ENCODE measurements at regions not wholly inside any gene's neighbourhood (a gene's known extent, or its start where the extent isn't known, plus 50 kb on each side); places are given as distances from the start of the nearest gene placed in this dataset.

DNA sequence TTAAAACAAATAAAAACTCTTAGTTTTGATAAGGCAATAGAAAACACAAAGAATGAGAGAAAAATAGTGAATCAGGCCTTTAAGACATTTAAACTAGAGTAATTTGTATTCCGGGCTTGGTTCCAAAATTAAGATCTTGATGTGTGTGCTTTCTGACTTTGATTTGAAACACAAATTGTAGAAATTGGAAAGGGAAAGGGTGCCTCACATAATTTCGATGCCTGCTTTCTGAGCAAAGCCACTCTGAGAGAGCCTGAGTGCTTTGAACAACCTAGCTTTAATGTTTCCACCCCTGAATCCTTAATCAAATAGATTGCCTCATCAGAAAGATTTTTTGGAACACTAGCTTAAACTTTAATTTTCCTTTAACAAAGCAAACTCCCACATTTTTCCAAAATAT, 666.8 kb downstream of the PCDH18 start:
- H3K9ac ChIP-seq (ENCODE audit: insufficient read depth, low read length, poor library complexity, severe bottlenecking) = no peak overlapping the region
- no peak overlapping the region for H3K27ac ChIP-seq (ENCODE audit: low read depth in 1 of 2, low read length in 2 of 2)
- WGBS (ENCODE audit: insufficient coverage) = no CpG with 5 or more reads among the region's 2 CpGs
- no peaks in the 10 kb centered on the region for H3K79me2 ChIP-seq (ENCODE audit: insufficient read depth, low read length)
- H3K4me2 ChIP-seq (replicated peaks; ENCODE audit: extremely low read depth, low read length, poor library complexity, severe bottlenecking) = no peak overlapping the region
- Mint-ChIP-seq H3K4me1 (no peaks in the 10 kb centered on the region), H3K9me3 (peaks cover 0 to 2% (median 0%) of the 10 kb centered on the region in 7 donors), H3K4me3 (no peak overlapping the region), H3K27ac (no peak overlapping the region), H3K27me3 (ENCODE audit: low read depth in 3 of 3) (peaks cover 0 to 1% (median 0%) of the 10 kb centered on the region in 3 donors), H3K36me3 (no peaks in the 10 kb centered on the region)
- no peaks in the 10 kb centered on the region for H3K4me1 ChIP-seq (ENCODE audit: control insufficient read depth in 1 of 2, insufficient read depth in 2 of 2, low read length in 2 of 2)
- no peak overlapping the region for H2AFZ ChIP-seq (ENCODE audit: insufficient read depth, low read depth, low read length, poor library complexity, severe bottlenecking)
- H3K36me3 ChIP-seq (replicated peaks in 1 of 2; ENCODE audit: control insufficient read depth in 1 of 2, insufficient read depth in 2 of 2, low read length in 2 of 2) = no peaks in the 10 kb centered on the region
- no peak for TF ChIP-seq CTCF (IDR thresholded peaks at IDR 0.05)
- H3K9me3 ChIP-seq (replicated peaks in 1 of 2; ENCODE audit: control insufficient read depth in 1 of 2, insufficient read depth in 1 of 2, low read length in 2 of 2) = no peaks in the 10 kb centered on the region
- no peaks in the 10 kb centered on the region for H4K20me1 ChIP-seq (ENCODE audit: insufficient read depth, low read length)
- no peak overlapping the region for H3K4me3 ChIP-seq (replicated peaks in 1 of 3; ENCODE audit: low read depth in 2 of 3, low read length in 3 of 3)
- no peak for DNase-seq
- intact Hi-C loops (cut with micrococcal nuclease) = no loop called here
- no peaks in the 10 kb centered on the region for H3K27me3 ChIP-seq (ENCODE audit: control insufficient read depth in 2 of 2, insufficient read depth in 2 of 2, low read length in 2 of 2)

- H3K27ac Mint-ChIP-seq = no peak overlapping the region
- intact Hi-C loops (cut with micrococcal nuclease) = no loop called here
Observed at GRCh38 chr4:136864604-136865185, 667.6 kb downstream of the PCDH18 start.

More at GRCh38 chr4:136864604-136865185, 667.6 kb downstream of the PCDH18 start:
- Histone ChIP-seq H3K27ac (ENCODE audit: low read depth in 1 of 2, low read length in 2 of 2) (no peak overlapping the region), H2AFZ (ENCODE audit: insufficient read depth, low read depth, low read length, poor library complexity, severe bottlenecking) (no peak overlapping the region), H3K9ac (ENCODE audit: insufficient read depth, low read length, poor library complexity, severe bottlenecking) (no peak overlapping the region), H3K9me3 (replicated peaks in 1 of 2; ENCODE audit: control insufficient read depth in 1 of 2, insufficient read depth in 1 of 2, low read length in 2 of 2) (no peaks in the 10 kb centered on the region), H3K79me2 (ENCODE audit: insufficient read depth, low read length) (no peaks in the 10 kb centered on the region), H3K27me3 (ENCODE audit: control insufficient read depth in 2 of 2, insufficient read depth in 2 of 2, low read length in 2 of 2) (no peaks in the 10 kb centered on the region), H3K4me2 (replicated peaks; ENCODE audit: extremely low read depth, low read length, poor library complexity, severe bottlenecking) (no peak overlapping the region), H4K20me1 (ENCODE audit: insufficient read depth, low read length) (no peaks in the 10 kb centered on the region), H3K4me1 (ENCODE audit: control insufficient read depth in 1 of 2, insufficient read depth in 2 of 2, low read length in 2 of 2) (no peaks in the 10 kb centered on the region), H3K4me3 (replicated peaks in 1 of 3; ENCODE audit: low read depth in 2 of 3, low read length in 3 of 3) (no peak overlapping the region), H3K36me3 (replicated peaks in 1 of 2; ENCODE audit: control insufficient read depth in 1 of 2, insufficient read depth in 2 of 2, low read length in 2 of 2) (no peaks in the 10 kb centered on the region)
- no peak overlapping the region for H3K4me3 Mint-ChIP-seq
- peaks cover 0 to 1% (median 0%) of the 10 kb centered on the region in 3 donors for H3K27me3 Mint-ChIP-seq (ENCODE audit: low read depth in 3 of 3)
- no CpG with 5 or more reads among the region's 2 CpGs for WGBS (ENCODE audit: insufficient coverage)
- peak; percentile 62 for TF ChIP-seq CTCF (IDR thresholded peaks at IDR 0.05)
- H3K36me3 Mint-ChIP-seq = no peaks in the 10 kb centered on the region
- peak in 1 of 3 donors; percentile 3 for DNase-seq
- H3K4me1 Mint-ChIP-seq = no peaks in the 10 kb centered on the region
- H3K9me3 Mint-ChIP-seq = peaks cover 0 to 2% (median 0%) of the 10 kb centered on the region in 7 donors
